ENCODE measurements at regions not wholly inside any gene's neighbourhood (a gene's known extent, or its start where the extent isn't known, plus 50 kb on each side); places are given as distances from the start of the nearest gene placed in this dataset.
A peak's percentile ranks its signal among the peaks of the same experiment; 100 is the strongest.
"Not testable (repeated sequence)": the region's sequence is repeated elsewhere in the genome, so short reads cannot be mapped to it uniquely, and the experiment has no call there.

DNA sequence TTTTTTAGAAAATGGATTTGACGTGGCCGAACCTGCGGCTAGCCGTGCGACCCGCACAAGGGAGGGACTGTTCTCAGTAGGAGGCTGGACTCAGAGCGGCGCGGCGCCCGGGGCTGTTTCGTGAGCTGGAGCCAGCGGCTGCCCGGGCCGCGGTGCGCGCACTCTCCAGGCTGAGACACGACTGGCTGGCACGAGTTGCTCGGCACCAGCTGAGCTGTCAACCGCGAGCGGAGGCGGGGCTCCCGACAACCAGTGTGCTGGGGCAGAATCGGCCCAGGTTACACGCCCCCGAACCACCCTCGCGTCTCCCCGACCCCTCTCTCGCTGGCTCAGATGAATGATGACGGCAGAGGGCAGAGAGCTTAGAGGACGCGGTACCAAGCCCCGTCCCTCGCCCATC, 182.3 kb upstream of the NBPF9 start:
- H3K27me3 Mint-ChIP-seq; H3K4me1 Mint-ChIP-seq (ENCODE audit: low read depth); H3K9me3 Mint-ChIP-seq; H3K36me3 Mint-ChIP-seq (ENCODE audit: low read depth); CTCF ChIA-PET; H3K27ac Mint-ChIP-seq; intact Hi-C loops (cut with micrococcal nuclease); POLR2A ChIA-PET: not testable (repeated sequence)
- DNase-seq (peak; percentile 68), ATAC-seq (peak; percentile 86)
- peak overlapping the region; percentile 56 for H3K4me3 Mint-ChIP-seq

DNA sequence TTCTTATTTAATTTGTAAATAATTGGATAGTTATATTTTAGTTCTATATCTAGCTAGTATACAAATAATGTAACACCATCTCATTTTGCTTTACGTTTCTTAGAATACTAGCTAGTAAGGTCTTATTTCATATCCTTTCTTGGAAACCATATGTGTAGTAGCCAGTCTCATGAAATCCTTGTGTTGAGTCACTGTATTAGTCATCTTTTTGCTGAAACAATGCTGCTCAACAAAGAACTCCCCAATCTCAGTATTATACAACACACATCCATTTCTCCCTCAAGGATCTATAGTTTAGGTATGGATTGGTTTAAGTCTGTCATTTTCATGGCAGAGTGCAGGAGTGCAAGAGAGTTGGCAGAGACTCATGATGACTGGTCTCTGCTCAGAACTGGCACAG, 185.2 kb upstream of the NBPF9 start:
- DNase-seq; H3K4me3 Mint-ChIP-seq; intact Hi-C loops (cut with micrococcal nuclease); H3K27ac Mint-ChIP-seq; CTCF ChIA-PET; POLR2A ChIA-PET; H3K27me3 Mint-ChIP-seq; H3K36me3 Mint-ChIP-seq (ENCODE audit: low read depth); H3K9me3 Mint-ChIP-seq; H3K4me1 Mint-ChIP-seq (ENCODE audit: low read depth): not testable (repeated sequence)
- peak; percentile 68 for ATAC-seq

DNA sequence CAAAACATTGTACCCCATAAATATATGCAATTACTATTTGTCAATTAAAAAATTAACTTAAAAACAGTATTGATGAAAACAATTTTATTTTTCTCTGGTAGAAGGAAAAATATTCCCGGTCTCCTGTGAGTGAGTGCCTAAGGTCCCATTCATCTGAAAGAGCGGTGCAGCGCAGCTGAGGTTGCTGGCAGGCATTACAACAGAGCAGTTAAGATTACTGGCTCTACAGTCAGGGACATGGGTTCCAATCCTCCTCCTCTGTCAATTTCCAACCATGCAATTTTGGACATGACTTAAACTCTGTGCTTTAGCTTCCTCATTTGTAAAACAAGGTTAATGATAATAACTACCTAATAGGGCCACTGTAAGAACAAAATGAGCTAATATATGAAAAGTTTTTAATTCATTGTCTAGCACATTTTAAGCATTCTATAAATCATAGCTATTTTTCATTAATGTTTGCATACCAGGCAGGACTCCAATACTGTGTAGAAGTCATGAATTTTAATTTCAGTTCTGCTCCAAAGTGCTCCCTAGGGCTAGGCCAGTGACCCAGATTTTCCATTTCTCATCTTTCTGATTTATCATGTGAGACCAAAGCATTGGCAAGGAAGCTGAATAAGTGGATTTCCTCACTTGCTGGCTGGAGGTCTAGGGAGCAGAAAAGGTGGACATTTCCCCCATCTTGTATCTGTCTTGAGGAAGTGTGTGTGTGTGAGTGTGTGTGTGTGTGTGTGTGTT, 174.2 kb upstream of the NBPF19 start:
- CTCF ChIA-PET; H3K9me3 Mint-ChIP-seq; H3K4me3 Mint-ChIP-seq; H3K27ac Mint-ChIP-seq; DNase-seq; POLR2A ChIA-PET; H3K4me1 Mint-ChIP-seq (ENCODE audit: low read depth); intact Hi-C loops (cut with micrococcal nuclease); H3K36me3 Mint-ChIP-seq (ENCODE audit: low read depth); ATAC-seq; H3K27me3 Mint-ChIP-seq: not testable (repeated sequence)

DNA sequence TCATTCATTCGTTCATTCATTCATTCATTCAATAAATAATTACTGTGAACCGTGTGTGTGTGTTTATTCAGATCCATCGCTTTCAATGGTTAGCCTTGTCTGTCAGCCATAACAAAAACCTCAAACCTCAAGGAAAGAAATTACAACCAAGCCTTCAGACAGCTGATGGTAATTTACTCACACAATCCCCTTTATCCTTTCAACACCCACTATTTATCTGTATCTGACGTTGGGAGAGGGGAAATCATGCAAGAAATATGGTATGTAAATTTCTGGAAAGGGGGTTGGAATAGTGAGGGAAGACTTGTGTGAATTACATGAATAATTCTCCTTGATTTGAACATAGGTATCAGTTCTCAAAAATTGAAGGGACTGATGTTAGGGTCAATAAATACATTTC, 173.6 kb upstream of the NBPF19 start:
- ATAC-seq; H3K27ac Mint-ChIP-seq; CTCF ChIA-PET; H3K4me3 Mint-ChIP-seq; H3K9me3 Mint-ChIP-seq; intact Hi-C loops (cut with micrococcal nuclease); POLR2A ChIA-PET; DNase-seq; H3K4me1 Mint-ChIP-seq (ENCODE audit: low read depth); H3K27me3 Mint-ChIP-seq; H3K36me3 Mint-ChIP-seq (ENCODE audit: low read depth): not testable (repeated sequence)

DNA sequence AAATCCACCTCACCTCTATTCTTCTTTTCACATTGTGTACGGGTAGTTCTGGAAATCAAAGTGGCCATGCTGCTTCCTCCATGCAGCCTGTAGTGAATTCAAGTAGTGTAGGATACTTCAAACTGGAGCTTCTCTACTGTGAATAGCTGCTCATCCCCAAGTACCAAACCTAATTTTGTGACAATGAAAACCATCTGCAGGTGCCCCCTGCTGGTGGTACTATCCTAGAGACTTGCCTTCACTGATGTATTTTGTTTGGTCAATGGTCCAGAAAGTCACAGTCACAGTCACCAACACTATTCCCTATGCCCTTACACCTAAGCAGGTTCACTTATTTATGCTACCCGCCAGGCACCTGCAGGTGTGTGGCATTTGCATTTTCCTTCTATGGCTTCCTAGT, 170.0 kb upstream of the NBPF19 start:
- H3K36me3 Mint-ChIP-seq (ENCODE audit: low read depth); CTCF ChIA-PET; H3K4me1 Mint-ChIP-seq (ENCODE audit: low read depth); H3K27me3 Mint-ChIP-seq; intact Hi-C loops (cut with micrococcal nuclease); H3K9me3 Mint-ChIP-seq; H3K4me3 Mint-ChIP-seq; DNase-seq; H3K27ac Mint-ChIP-seq; POLR2A ChIA-PET: not testable (repeated sequence)
- ATAC-seq, result peak; percentile 64

DNA sequence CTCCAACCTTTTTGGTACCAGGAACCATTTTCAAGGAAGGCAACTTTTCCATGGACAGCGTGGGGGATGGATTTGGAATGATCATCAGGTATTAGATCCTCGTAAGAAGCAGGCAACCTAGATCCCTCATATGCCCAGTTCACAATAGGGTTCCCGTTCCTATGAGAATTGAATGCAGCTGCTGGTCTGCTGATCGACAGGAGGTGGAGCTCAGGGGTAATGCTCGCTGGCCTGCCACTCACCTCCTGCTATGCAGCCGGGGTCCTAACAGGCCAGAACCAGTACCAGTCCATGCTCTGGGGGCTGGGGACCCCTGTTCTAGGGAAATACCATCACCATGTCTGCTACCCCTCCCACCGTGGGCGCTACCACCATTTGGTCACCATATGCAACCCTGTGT, 167.2 kb upstream of the NBPF19 start:
- POLR2A ChIA-PET; DNase-seq; H3K9me3 Mint-ChIP-seq; ATAC-seq; H3K27ac Mint-ChIP-seq; intact Hi-C loops (cut with micrococcal nuclease); H3K36me3 Mint-ChIP-seq (ENCODE audit: low read depth); H3K27me3 Mint-ChIP-seq; H3K4me1 Mint-ChIP-seq (ENCODE audit: low read depth); H3K4me3 Mint-ChIP-seq; CTCF ChIA-PET: not testable (repeated sequence)

DNA sequence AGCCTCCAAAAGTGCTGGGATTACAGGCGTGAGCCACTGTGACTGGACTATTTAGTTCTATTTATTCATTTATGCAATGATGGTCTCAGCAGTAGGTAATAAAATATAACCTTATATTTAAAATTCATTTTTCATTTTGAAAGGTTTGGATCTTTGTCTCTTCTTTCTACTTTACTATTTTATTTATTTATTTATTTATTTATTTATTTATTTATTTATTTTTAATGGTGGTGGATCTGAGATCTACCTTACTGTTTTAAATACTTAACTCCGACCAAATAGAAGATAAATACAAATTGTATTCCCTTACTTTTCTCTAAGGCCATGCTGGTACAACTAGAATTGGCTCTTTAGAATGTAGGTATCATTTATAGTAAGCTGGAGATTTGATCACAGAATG, 159.9 kb upstream of the NBPF19 start:
- H3K9me3 Mint-ChIP-seq; POLR2A ChIA-PET; CTCF ChIA-PET; H3K27me3 Mint-ChIP-seq; DNase-seq; H3K4me3 Mint-ChIP-seq; ATAC-seq; H3K36me3 Mint-ChIP-seq (ENCODE audit: low read depth); H3K4me1 Mint-ChIP-seq (ENCODE audit: low read depth); H3K27ac Mint-ChIP-seq; intact Hi-C loops (cut with micrococcal nuclease): not testable (repeated sequence)

DNA sequence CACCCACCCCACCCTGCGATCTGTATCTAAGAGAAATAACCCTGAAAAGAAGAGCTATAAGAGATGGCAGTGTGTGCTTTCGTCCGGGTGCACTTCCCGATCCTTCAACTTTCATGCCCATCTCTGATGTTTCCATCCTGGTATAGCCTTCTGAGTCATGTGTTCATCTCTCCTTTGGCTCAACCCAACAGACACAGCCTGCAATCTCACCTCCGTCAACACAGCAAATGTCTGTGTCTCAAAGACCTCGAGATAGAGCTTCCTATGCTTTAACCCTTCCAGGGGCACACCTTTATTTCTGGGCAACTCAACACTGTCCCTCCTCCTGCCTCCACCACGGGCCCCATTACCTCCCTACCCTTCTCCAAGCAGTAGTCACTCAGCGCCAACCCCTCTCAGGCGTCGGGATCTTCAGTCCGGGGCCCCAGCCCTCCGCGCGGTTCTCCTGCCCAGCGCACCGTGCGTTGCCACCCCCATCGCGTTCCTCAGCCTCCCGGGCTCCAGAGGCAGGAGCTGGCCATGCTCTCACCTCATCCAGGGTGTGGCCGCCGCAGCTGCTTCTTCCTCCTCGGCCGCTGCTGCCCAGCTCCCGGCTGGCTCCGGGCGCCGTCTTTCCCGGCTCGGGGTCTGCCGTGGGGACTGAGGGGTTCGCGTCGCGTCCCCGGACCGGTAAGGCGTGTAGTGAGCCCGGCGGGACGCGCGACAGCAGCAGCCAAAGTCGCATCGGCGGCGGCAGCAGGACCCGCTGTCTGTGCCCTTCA, 153.7 kb upstream of the NBPF19 start:
- peak; percentile 34 for ATAC-seq
- POLR2A ChIA-PET; H3K27me3 Mint-ChIP-seq; H3K4me3 Mint-ChIP-seq; DNase-seq; H3K36me3 Mint-ChIP-seq (ENCODE audit: low read depth); CTCF ChIA-PET; intact Hi-C loops (cut with micrococcal nuclease); H3K9me3 Mint-ChIP-seq; H3K27ac Mint-ChIP-seq; H3K4me1 Mint-ChIP-seq (ENCODE audit: low read depth): not testable (repeated sequence)

DNA sequence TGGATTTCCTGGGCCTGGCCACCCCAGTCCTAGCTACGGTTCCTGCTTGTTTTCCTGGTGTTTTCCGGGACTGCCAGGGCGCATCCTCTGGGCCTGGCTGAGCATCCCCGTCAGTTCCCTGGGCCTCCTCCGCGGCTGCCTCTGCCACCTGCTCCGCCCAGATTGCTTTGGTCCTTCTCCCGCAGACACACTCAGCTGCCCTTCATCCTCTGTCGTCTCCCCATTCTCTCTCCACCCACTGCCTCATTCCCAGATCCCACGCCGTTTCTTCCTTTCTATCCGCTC, 153.2 kb upstream of the NBPF19 start:
- not testable (repeated sequence) for ATAC-seq

DNA sequence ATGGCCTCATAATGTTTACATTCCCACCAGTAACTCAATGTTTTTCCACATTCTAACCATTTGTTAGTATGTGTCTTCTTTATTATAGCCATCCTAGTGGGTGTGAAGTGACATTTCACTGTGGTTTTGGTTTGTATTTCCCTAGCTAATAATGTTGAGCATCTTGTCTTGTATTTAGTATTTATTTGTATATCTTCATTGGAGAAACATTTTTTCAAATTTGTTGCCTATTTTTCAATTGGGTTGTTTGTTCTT, 144.8 kb upstream of the NBPF19 start:
- H3K36me3 Mint-ChIP-seq (ENCODE audit: low read depth); intact Hi-C loops (cut with micrococcal nuclease); ATAC-seq: not testable (repeated sequence)

More for the DNA sequence above, 153.2 kb upstream of the NBPF19 start:
- H3K27ac Mint-ChIP-seq; DNase-seq; intact Hi-C loops (cut with micrococcal nuclease); H3K4me3 Mint-ChIP-seq; H3K27me3 Mint-ChIP-seq; CTCF ChIA-PET; H3K36me3 Mint-ChIP-seq (ENCODE audit: low read depth); H3K9me3 Mint-ChIP-seq; POLR2A ChIA-PET; H3K4me1 Mint-ChIP-seq (ENCODE audit: low read depth): not testable (repeated sequence)

DNA sequence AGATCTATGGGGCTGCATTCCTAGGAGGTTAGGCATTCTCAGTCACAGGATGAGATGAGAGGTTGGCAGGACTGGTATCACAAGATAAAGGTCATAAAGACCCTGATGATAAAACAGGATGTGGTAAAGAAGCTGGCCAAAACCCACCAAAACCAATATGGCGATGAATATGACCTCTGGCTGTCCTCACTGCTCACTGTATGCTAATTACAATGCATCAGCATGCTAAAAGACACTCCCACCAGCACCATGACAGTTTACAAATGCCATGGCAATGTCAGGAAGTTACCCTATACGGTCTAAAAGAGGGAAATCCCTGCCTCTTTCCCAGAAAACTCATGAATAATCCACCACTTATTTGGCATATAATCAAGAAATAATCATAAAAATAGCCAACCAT, 138.8 kb upstream of the NBPF19 start:
- CTCF ChIA-PET; POLR2A ChIA-PET; intact Hi-C loops (cut with micrococcal nuclease); H3K4me1 Mint-ChIP-seq (ENCODE audit: low read depth); H3K9me3 Mint-ChIP-seq; H3K4me3 Mint-ChIP-seq; H3K27ac Mint-ChIP-seq; H3K36me3 Mint-ChIP-seq (ENCODE audit: low read depth); DNase-seq; H3K27me3 Mint-ChIP-seq: not testable (repeated sequence)
- peak; percentile 47 for ATAC-seq

More for the DNA sequence above, 144.8 kb upstream of the NBPF19 start:
- DNase-seq; H3K27me3 Mint-ChIP-seq; CTCF ChIA-PET; H3K4me3 Mint-ChIP-seq; H3K4me1 Mint-ChIP-seq (ENCODE audit: low read depth); H3K27ac Mint-ChIP-seq; POLR2A ChIA-PET; H3K9me3 Mint-ChIP-seq: not testable (repeated sequence)

DNA sequence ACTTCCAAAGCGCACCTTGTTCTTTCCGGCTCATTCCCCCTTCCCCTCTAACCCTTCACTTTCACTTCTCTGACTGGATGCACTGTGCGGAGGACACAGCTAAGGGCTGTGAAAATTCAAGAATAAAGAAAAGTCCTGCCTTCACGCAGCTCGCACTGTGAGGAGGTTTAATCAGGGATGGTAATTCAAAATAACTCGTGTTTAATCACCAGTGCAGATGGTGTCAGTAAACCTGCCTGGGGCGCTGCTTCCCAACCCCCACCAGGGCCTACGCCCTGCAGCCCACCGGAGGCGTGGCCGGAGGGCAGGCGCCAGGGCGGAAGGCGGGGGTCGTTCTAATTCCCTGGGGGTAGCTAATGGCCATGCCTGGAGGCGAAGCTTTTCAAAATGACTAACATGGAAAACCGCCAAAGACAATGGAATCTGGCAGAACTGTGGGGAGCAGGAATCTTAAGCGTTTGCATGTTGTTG, 136.6 kb upstream of the NBPF19 start:
- ATAC-seq; H3K36me3 Mint-ChIP-seq (ENCODE audit: low read depth); H3K4me1 Mint-ChIP-seq (ENCODE audit: low read depth); intact Hi-C loops (cut with micrococcal nuclease); DNase-seq; H3K9me3 Mint-ChIP-seq; H3K27ac Mint-ChIP-seq; POLR2A ChIA-PET; H3K4me3 Mint-ChIP-seq; H3K27me3 Mint-ChIP-seq; CTCF ChIA-PET: not testable (repeated sequence)

Data from activated CD8-positive, alpha-beta T cell treated with anti-CD3 and anti-CD28 coated beads for 36 hours (primary cell).